ENCODE measurements at regions not wholly inside any gene's neighbourhood (a gene's known extent, or its start where the extent isn't known, plus 50 kb on each side); places are given as distances from the start of the nearest gene placed in this dataset.
"Not testable (repeated sequence)": the region's sequence is repeated elsewhere in the genome, so short reads cannot be mapped to it uniquely, and the experiment has no call there.

DNA sequence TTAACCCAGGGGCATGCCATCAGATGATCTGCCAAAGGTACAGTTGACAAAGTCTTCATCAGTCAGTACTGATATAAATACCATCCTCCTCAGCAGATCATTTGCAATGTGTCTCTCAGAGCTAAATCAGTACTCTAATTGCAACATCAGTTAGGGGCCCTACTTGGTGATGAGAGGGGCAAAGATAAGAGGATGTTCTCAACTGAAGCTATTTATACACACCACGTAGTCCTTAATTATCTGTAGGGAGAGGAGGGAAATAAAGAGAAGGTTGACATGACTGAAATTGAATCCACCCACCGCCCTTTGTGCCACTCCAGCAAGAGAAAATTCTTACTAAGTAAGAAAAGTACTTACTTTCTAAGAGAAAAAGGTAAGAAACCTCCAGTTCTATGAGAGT is 157.8 kb upstream of the NUDT4 start:
- DNase-seq, result no peak

DNA sequence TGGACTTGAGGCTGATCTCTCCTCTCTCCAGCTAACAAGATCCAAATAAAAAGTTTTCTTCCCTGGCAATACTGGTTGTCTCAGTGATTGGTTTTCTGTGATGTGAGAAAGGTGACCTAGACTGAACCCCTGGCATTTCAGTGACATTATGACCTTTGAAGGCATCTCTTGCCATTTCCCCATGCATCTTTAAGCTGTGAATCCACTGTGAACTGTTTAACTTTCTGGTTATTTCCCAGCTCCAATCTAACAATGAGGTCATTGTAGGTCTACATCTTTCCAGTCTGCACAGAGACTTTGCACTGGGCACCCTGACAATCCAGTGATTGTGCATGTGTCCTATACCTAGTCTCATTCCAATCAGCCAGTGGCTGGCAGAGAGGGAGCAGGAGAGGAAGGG is 155.9 kb upstream of the NUDT4 start:
- no peak for DNase-seq

DNA sequence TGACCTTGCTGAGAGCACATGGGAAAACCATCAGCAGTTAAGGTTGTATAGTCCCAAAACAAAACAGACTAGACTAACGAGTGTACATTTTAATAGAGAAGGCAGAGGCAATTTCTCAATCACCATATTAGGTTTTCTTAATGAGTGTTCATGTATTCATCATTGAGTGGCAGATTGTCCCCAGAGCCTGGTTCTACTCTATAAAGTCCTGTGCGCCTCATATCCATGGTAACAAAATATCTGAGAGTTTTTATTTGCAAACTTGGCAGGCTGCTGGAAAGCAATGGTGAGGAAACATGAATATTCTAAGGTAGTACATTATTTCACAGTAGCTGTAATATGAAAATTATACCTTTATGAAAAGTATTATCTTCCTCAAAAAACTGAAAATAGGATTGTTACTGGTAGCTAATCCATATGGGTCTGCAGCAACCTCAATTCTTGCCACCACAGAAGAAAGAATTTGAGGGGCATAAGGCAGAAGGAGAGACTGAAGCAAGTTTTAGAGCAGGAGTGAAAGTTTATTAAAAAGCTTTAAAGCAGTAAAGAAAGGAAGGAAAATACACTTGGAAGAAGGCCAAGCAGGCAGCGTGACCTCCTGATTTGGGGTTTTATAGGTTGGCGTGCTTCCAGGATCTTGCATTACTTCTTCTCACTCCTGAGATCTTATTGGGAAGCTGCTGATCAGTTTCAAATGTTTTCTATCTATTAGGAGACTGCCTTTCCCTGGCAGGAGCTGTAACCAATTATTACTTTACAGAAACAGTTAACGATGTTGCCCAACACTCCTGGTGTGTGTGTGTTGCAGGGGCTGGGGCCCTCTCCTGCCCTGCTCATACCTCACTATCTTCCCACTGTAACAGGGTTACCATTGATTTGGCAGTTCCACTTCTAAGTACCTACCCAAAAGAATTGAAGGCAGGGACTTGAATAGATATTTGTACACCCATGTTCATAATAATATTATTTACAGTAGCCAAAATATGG is 154.0 kb upstream of the NUDT4 start:
- DNase-seq, result no peak

DNA sequence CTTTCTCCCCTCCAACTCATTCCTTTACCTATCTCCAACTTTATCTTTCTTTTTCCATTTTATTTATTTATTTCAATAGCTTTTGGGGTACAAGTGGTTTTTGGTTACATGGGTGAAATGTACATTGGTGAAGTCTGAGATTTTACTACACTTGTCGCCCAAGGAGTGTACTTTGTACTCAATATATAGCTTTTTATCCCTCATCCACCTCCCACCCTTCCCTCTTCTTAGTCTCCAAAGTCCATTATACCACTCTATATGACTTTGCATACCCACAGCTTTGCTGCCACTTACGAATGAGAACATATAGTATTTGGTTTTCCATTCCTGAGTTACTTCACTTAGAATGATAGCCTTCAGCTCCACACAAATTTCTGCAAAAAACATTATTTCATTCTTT is 152.6 kb upstream of the NUDT4 start:
- DNase-seq, result no peak

DNA sequence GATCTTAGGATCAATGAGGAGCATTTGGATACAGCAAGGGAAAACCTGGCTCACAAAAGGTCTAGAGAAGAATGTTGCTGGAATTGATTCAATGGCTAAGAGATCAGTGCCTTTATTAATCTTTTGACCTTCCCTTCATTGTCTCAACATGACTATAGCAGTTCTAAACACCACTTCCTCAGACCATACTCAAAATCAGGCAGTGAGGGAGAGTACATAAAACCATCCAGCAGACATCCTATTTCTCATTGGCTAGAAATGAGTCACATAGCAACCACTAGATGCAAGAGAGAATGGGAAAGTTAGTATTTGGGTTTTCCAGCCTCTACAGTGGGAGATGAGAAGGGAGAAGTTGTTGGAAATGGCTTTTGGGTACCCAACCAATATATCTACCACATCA is 151.4 kb upstream of the NUDT4 start:
- DNase-seq, result no peak

DNA sequence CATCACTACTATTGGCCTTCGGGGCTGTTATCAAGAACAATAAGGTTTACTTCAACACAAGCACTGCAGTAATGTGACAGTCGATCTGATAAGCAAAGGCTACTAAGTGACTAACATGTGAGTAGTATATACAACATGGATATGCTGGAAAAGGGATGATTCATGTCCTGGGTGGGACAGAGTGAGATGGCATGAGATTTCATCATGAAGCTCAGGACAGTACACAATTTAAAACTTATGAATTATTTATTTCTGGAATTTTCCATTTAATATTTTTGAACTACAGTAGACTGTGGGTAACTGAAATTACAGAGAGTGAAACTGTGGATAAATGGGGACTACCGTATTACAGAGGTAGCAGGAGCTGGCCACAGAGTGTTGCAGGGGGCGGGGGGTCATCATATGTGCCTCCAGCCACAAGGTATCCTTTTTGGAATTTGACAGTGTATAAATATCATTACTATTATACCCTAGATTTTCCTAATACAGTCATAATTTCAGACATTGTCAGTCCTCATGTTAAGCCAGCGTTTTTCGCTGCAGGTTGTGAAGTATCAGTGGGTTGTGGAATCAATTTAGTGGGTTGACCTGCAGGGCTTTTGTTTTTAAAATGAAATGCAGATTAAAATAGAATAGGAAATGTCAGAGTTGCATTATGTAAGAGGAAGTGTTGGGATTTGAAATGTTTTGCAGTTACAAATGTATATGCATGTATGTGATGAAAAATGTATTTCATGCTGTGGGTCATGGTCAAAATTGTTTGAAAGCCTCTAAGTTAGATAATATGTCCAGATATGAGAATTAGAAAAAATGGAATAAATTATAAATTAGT is 148.0 kb upstream of the NUDT4 start:
- DNase-seq, result no peak

DNA sequence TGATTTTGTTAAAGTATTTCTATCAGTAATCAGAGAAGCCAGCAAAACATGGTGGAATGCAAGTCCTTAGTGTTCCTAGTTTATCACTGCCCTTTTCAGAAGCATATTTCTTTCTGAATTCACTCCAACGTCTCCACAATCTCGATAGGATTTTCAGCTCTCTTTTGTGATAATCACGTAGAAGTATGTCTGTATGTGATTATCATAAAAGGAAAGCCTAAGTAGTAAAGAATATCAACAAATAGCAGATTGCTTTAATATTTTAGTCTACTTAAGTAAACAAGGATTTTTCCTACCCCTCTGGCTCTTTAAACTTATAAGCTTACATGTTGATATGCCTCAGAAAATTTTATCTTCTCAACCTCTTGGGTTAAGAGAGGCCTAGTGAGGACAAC is 147.4 kb upstream of the NUDT4 start:
- DNase-seq, result no peak

DNA sequence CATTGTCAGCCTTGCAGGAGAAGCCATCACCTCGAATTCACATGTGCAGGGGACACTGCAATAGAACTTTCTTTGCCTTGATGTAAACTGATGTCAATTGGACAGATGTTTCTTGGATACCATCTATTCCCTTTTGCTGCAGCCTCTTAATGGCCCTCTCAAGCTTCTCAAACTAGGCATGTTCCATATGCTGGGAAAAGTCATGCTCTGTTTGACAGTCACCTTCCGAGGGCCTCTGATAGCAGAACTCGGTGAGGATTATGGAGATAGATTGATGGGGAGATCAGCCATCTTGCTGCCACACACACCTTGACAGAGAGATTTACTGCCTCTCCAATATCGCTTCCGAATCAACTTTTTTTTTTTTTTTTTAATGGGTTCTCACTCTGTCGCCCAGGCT is 145.8 kb upstream of the NUDT4 start:
- DNase-seq, result no peak

DNA sequence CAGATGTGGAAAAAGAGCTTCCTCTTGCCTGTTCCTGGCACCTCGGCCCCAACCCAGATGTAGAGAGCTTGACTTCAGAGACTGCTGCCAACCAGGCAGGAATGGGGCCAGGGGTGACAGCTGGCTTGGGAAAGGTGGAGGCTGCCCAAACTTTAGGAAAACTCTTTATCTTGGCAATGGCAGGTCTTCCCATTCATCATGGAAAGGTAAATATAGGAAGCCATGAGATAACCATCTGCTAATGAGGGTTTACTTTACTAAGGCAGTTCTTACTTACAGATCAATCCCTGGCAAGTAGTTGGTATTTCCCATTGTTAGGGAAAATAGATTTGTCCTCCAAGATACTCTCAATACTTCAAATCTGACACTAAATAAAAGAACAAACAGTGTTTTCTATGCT is 143.1 kb upstream of the NUDT4 start:
- no peak for DNase-seq

DNA sequence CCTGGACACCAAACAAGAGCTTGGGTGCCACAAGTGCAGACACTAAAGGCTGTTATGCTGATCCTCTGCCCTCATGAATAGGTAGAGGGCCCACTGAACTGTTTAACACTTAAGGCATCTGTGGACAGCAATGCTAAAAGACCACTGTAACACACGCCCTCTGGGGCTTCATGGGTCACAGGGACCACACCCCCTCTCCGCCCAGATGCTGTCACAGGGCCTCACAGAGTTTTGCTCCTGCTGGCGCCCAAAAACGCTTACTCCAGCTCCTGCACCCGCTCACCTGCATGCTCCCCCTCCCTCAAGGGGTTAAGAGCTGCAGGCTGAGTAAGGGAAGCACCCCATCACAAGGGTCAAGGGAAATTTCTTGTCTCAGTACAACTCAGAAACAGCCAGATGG is 141.8 kb upstream of the NUDT4 start:
- no peak for DNase-seq

DNA sequence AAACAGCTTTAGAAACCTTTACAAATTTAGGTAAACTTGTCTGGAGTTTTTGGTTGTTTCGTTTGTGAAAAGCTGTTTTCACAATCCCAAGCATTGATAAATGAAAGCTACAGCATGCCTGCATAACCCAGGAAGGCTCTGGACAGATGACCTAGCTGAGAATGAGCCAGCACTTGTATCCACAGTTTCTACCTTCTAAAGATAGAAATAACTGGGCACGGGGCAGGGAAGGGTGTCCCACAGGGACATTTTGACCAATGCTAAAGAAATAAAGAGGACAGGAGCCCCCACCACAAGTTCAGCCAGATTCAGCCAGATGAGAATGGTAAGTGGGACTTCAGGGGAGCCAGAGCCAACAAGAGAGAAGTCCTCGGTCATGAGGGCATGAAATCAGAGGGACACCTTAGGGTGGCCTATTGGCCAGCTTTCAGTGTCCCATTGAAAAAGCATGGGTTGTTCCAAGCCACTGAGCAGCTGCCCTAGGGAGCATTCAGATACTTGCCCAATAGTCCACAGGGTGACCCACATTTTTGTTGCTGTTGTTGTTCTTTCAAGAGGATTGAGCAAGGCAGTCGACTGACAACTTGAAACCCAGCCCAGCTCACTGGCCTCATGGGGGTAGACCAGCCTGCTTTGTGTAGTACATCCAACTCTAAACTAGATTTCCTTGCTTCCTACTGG is 140.3 kb upstream of the NUDT4 start:
- DNase-seq, result no peak

DNA sequence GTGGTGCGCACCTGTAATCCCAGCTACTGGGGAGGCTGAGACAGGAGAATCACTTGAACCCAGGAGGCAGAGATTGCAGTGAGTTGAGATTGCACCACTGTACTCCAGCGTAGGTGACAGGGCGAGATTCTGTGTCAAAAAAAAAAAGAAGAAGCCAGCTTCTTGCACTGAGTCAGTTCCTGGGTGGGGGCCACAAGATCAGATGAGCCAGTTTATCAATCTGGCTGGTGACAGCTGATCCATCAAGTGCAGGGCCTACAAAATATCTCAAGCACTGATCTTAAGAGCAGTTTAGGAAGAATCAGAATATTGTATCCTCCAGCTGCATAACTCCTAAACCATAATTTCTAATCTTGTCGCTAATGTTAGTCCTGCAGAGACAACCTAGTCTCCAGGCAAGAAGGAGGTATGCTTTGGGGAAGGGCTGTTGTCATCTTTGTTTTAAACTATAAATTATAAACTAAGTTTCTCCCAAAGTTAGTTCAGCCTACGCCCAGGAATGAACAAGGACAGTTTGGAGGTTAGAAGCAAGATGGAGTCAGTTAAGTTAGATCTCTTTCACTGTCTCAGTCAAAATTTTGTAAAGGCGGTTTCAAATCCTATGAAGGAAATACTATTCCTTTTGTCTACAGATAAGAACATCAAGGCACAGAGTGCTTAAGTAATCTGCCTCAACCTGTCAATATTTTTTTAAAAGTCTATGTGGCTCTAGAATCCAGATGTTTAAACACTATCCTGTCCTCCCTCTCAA is 139.0 kb upstream of the NUDT4 start:
- DNase-seq, result not testable (repeated sequence)

DNA sequence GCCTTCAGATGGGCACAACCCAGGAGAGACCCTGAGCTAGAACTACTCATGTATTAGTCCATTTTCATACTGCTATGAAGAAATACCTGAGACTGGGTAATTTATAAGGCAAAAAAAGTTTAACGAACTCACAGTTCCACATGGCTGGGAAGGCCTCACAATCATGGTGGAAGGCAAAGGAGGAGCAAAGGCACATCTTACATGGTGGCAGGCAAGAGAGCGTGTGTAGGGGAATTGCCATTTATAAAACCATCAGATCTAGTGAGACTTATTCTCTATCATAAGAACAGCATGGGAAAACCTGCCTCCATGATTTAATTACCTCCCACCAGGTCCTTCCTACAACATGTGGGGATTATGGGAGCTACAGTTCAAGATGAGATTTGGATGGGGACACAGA is 137.9 kb upstream of the NUDT4 start:
- not testable (repeated sequence) for DNase-seq

DNA sequence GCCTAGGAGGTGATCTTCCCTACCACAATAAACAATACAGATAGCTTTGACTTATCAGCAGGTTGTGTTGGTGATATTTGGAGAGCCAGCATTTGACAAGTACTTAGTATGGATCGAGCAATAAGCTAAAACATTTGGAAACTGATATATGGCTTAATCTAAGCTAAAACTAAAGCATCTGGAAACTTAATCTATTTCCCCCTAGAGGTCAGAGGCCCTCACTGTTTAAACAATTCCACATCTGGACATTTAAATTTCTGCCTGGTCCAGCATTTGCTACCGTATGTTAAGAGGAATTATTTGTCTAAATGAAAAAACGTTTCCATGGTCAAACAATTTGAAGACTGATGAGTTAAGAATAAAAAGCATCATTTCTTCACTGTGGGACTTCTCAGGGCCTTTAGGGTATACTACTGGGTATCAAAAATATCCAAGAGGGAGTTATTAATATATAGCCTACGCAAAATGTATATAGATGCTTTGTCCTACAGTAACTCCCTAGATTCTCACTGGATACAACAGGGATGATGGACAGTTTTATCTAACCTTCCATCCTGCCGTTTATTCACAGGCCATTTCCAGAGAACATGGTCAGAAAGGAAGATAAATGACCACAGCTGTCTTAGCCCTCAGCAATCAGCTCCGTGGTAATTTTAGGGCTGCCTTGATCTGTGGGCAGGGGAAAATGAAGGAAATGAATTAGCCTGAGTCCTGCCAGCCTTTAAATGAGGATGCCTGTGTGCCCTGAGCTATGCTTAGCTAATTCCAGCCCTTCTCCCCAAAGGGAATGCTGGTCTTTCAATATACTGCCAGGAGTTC is 135.4 kb upstream of the NUDT4 start:
- no peak for DNase-seq

DNA sequence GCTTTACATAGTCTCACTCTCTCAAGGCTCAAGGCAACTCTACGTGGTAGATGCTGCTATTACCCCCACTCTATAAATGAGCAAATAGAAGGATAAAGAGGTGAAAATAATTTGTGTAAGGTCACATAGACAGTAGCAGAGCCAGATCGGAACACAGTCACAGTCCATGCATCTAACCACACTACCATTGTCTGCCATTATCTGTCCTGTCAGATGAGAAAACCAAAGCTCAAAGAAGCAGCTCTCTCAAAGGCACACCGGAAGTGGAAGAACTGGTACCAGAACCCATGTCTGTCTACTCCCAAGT is 134.4 kb upstream of the NUDT4 start:
- DNase-seq, result no peak

DNA sequence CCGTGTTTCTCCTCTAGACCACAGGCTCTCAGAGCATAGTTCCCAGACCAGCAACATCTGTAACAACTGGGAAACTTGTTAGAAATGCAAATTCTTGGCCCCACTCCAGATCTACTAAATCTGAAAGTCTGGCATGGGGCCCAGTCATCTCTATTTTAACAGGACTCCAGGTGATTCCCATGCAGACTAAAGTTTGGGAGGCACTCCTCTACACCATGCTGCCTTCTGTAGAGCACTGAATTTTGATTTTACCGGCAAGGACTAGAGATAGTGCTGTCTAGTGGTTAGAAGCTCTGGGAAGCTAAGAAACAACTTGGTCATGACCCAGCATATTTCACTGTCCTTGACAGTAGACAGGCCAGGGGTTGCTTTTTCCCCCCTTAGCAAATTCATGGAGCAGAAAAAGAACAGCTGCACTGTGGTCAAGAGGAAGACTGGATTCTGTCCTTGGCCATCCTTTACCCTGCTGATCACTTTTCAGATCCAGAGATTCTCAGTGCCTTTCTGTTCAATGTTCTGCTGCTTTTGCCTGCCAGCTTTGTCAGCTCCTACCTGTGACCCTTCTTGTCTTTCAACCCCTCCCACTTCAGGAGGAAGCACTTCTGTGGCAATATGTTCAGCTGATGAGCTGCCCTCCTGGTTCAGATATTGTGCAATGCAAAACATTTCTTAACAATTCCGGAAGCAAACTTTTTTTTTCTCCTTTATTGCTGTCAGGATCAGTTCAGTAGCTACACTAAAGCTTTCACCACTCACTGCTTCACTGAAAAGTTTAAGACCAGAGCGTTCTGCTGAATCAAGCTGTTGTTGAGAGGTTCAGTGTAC is 133.8 kb upstream of the NUDT4 start:
- DNase-seq, result no peak

DNA sequence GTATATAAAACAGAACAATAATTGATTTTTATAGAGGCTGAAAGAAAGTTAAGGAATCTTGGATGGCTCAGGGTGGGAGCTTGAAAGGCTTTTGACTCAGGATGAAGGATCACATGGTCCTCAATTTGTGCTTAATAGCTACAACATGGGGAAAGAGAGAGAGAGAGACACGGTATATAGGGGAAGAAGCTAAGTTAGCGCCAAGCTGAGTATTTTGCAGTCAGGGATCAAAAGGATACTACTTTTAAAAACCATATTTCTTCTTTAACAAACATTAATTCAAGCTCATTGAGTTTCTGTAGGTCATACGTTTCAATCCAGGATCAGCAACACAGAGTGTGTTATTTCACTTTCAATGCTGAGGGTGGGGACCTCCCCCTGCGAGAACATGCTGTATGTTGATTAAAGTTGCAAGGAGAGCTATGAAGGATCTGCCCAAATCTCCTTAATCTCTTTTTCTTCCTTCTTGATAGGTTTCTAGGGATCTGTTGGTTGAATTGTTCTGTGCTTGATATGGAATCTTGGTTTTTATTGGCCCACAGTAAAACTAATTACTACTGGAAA is 133.1 kb upstream of the NUDT4 start:
- DNase-seq, result no peak

DNA sequence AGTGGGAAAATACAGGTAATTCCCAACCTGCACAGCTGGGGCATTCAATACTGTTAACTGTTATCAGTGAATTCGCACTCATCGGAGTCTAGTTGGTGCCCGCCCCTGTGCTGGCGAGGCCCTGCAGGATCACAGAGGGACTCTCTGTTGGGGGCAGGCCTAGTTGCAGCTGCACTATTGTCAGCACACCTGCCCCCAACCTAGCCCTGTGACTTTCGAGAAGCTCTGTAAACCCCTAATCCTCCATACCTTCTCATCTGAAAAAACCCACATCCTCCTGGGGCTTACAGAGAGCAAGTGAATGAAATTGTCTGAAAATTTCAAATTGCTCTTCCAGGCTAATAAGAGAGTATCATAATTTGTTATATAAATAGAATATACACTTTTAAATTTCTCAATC is 132.2 kb upstream of the NUDT4 start:
- peak; percentile 7 for DNase-seq

DNA sequence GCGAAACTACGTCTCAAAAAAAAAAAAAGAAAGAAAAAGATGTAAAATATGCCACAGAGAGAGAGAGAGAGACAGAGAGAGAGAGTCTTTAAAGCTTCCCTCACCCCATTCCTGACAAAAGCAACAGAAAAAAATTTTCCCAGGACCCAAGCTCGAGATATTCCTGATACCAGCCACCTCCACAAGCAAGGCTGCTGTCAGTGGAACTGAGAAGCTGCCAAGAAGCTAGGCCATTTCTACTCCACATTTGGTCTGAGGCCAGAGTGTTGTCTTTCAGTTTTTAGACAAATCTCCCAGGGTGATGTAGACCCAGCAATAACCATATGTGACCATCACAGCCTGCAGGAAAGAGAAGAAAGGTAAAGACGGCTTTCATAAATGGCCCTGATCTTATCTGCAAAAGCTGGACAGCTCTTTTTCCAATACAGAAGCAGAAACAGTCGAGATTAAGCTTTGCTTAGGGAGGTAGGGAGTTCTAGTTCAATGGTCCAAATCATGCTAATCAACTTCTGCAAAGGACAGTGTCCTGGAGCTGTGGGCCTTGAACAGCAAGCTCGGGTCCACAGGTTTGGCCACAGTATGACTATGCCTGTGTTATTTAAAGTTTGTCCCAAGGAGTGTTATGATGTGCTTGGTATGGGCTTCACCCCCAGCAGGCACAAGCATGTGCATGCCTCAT is 130.3 kb upstream of the NUDT4 start:
- no peak for DNase-seq

DNA sequence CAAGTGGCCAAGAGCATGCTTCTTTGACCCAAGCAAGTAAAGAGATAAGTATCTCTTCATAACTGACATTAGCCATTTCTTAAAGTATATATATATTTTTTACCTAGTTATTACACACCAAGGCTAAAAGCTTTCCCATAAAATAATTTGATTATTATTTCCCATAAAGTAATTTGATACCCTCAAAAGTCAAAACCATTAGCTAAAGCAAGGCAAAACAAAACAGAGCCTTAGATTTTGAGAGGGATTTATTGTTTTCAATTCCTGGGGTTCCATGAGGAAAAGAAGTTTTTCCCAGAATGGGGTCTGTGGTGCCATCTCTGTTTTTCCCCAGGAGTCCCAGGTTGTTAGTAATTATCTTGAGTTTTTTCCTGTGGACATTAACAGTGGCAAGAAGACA is 125.5 kb upstream of the NUDT4 start:
- DNase-seq, result no peak
